MCF 10A (cell line): ENCODE measurements at regions not wholly inside any gene's neighbourhood (a gene's known extent, or its start where the extent isn't known, plus 50 kb on each side); places are given as distances from the start of the nearest gene placed in this dataset.

Experiments
- BruUV-seq: library from RNA; stranded (reverse); fragments of 400-500 nt; replicated peaks from 2 replicates; lab custom pipeline; 2021; lab: Mats Ljungman, UMichigan
- CTCF ChIA-PET: fragments of 300-600 bp; sonication (Branson Sonifier 250); formaldehyde crosslinking; extraction: SDS; loops from one replicate; lab custom pipeline; 2021; ENCODE audit warnings: antibody characterized with exemption, inconsistent platforms; lab: Yijun Ruan, JAX
- POLR2A ChIA-PET: fragments of 300-600, 350-650 bp; sonication (Branson Sonifier 250); formaldehyde crosslinking; extraction: SDS; loops from one replicate; lab custom pipeline; 2020; ENCODE audit warnings: antibody characterized with exemption, inconsistent platforms; lab: Yijun Ruan, JAX
- DNase-seq: peaks from one replicate; pipeline ENCODE4 v3.0.0-alpha.2; 2018; ENCODE audit not compliant: unreplicated experiment
- H3K27ac Mint-ChIP-seq: one replicate; pipeline ENCODE4 v1.8.0; 2022; ENCODE audit warnings: mild to moderate bottlenecking, low read depth, mixed read lengths; ENCODE audit not compliant: unreplicated experiment
- H3K27me3 Mint-ChIP-seq: one replicate; pipeline ENCODE4 v1.8.0; 2022; ENCODE audit warnings: mixed read lengths; ENCODE audit not compliant: insufficient read depth, unreplicated experiment
- H3K36me3 Mint-ChIP-seq: one replicate; pipeline ENCODE4 v1.8.0; 2022; ENCODE audit warnings: mild to moderate bottlenecking, moderate library complexity, mixed read lengths; ENCODE audit not compliant: insufficient read depth, unreplicated experiment
- H3K4me1 Mint-ChIP-seq: one replicate; pipeline ENCODE4 v1.8.0; 2022; ENCODE audit warnings: mixed read lengths; ENCODE audit not compliant: insufficient read depth, unreplicated experiment
- H3K4me3 Mint-ChIP-seq: one replicate; pipeline ENCODE4 v1.8.0; 2022; ENCODE audit warnings: mild to moderate bottlenecking, moderate library complexity, mixed read lengths; ENCODE audit not compliant: unreplicated experiment
- H3K9me3 Mint-ChIP-seq: one replicate; pipeline ENCODE4 v1.8.0; 2022; ENCODE audit warnings: mixed read lengths; ENCODE audit not compliant: unreplicated experiment
- CTCF ChIP-seq: fragments of 200-600 bp; IDR thresholded peaks from one replicate; pipeline ENCODE4 v1.8.0; 2022; ENCODE audit warnings: antibody characterized with exemption, mild to moderate bottlenecking; ENCODE audit not compliant: unreplicated experiment
- intact Hi-C: fragments of 100-400 bp; cut with micrococcal nuclease; formaldehyde crosslinking; loops from 2 replicates; pipeline ENCODE4 v1.14.1; 2022

GRCh38 chrX:40318801-40319200, 221.0 kb upstream of the BCOR start:
- H3K9me3 Mint-ChIP-seq: peaks cover 11% of the 10 kb centered on the region
- intact Hi-C loops: no loop called here
- H3K27ac Mint-ChIP-seq: no peak overlapping the region
- ChIA-PET POLR2A (no interaction called here), CTCF (interaction anchor here (0.5 kb wide), 1 partner anchor 689 kb away, joined by 3 read pairs; no protein-coding TSS in a partner anchor)
- H3K4me1 Mint-ChIP-seq: no peaks in the 10 kb centered on the region
- no peak for DNase-seq
- BruUV-seq: no TSS peak
- H3K36me3 Mint-ChIP-seq: no peaks in the 10 kb centered on the region
- no peak for TF ChIP-seq CTCF
- peaks cover 80% of the 10 kb centered on the region for H3K27me3 Mint-ChIP-seq
- H3K4me3 Mint-ChIP-seq: no peak overlapping the region

GRCh38 chrX:40318076-40318475, 220.3 kb upstream of the BCOR start:
- DNase-seq: no peak
- no peak overlapping the region for H3K27ac Mint-ChIP-seq
- H3K36me3 Mint-ChIP-seq: no peaks in the 10 kb centered on the region
- ChIA-PET CTCF (interaction anchor here (0.5 kb wide), 1 partner anchor 688 kb away, joined by 3 read pairs; no protein-coding TSS in a partner anchor), POLR2A (no interaction called here)
- no peak overlapping the region for H3K4me3 Mint-ChIP-seq
- BruUV-seq: no TSS peak
- peaks cover 11% of the 10 kb centered on the region for H3K9me3 Mint-ChIP-seq
- intact Hi-C loops: no loop called here
- H3K4me1 Mint-ChIP-seq: no peaks in the 10 kb centered on the region
- TF ChIP-seq CTCF: no peak
- peaks cover 79% of the 10 kb centered on the region for H3K27me3 Mint-ChIP-seq

GRCh38 chrX:40316502-40316901, 218.7 kb upstream of the BCOR start:
- Mint-ChIP-seq H3K4me3 (no peak overlapping the region), H3K4me1 (no peaks in the 10 kb centered on the region), H3K36me3 (no peaks in the 10 kb centered on the region), H3K27ac (no peak overlapping the region), H3K27me3 (peaks cover 85% of the 10 kb centered on the region), H3K9me3 (peaks cover 11% of the 10 kb centered on the region)
- CTCF ChIA-PET: interaction anchor here (0.6 kb wide), 1 partner anchor 376 kb away, joined by 3 read pairs; no protein-coding TSS in a partner anchor
- intact Hi-C loops: no loop called here
- POLR2A ChIA-PET: no interaction called here
- DNase-seq: no peak
- BruUV-seq: no TSS peak
- TF ChIP-seq CTCF: no peak

GRCh38 chrX:40314070-40314469, 216.3 kb upstream of the BCOR start:
- BruUV-seq: no TSS peak
- POLR2A ChIA-PET: no interaction called here
- CTCF ChIA-PET: interaction anchor here (0.6 kb wide), 2 partner anchors 154 to 171 kb away, joined by 3 read pairs; no protein-coding TSS in a partner anchor
- intact Hi-C loops: no loop called here
- Mint-ChIP-seq H3K36me3 (no peaks in the 10 kb centered on the region), H3K27ac (no peak overlapping the region), H3K4me3 (no peak overlapping the region), H3K27me3 (peaks cover 85% of the 10 kb centered on the region), H3K9me3 (peaks cover 11% of the 10 kb centered on the region), H3K4me1 (no peaks in the 10 kb centered on the region)
- TF ChIP-seq CTCF: no peak
- DNase-seq: no peak
